Thyroid gland (tissue), 4 donors: ENCODE measurements at regions not wholly inside any gene's neighbourhood (a gene's known extent, or its start where the extent isn't known, plus 50 kb on each side); places are given as distances from the start of the nearest gene placed in this dataset.

Experiments used
- CTCF ChIP-seq, 6 experiments: fragments of 200-600 bp in 3 of 6; fragments of 450-650 bp in 3 of 6; sonication (generic) in 3 of 6; IDR thresholded peaks; one replicate each; pipeline ENCODE4 v1.5.1; 2016 to 2019; ENCODE audit warnings: antibody characterized with exemption in 6 of 6, mild to moderate bottlenecking in 2 of 6, inconsistent platforms in 1 of 6, moderate library complexity in 1 of 6
- POLR2A ChIP-seq, 2 donors: fragments of 450-650 bp; IDR thresholded peaks; one replicate each; pipeline ENCODE4 v1.6.1; 2017; ENCODE audit warnings: antibody characterized with exemption in 2 of 2, mild to moderate bottlenecking in 2 of 2, moderate library complexity in 1 of 2

- TF ChIP-seq CTCF (IDR thresholded peaks at IDR 0.05), result no peak
- no peak for TF ChIP-seq POLR2A (IDR thresholded peaks at IDR 0.05)
These were observed 117.9 kb upstream of the GPR12 start for GRCh38 chr13:26878438-26878837.
